GM12878 (cell line): ENCODE measurements at regions not wholly inside any gene's neighbourhood (a gene's known extent, or its start where the extent isn't known, plus 50 kb on each side); places are given as distances from the start of the nearest gene placed in this dataset.

Experiments
- ASH2L ChIP-seq: fragments of 300-600, 200-600 bp; sonication (generic); IDR thresholded peaks from 2 replicates; pipeline ENCODE4 v1.6.1; 2017; ENCODE audit warnings: low read depth, mild to moderate bottlenecking, borderline replicate concordance
- BCL11A ChIP-seq: IDR thresholded peaks from 2 replicates; pipeline ENCODE4 v1.6.1; 2011; ENCODE audit warnings: low read depth, low read length
- ESRRA ChIP-seq: IDR thresholded peaks from 2 replicates; pipeline ENCODE4 v1.6.1; 2012; ENCODE audit warnings: mild to moderate bottlenecking, low read length, improper control_type of control experiment
- FOXM1 ChIP-seq: IDR thresholded peaks from 2 replicates; pipeline ENCODE4 v1.6.1; 2012; ENCODE audit warnings: low read depth, mild to moderate bottlenecking, inconsistent platforms, low read length, moderate library complexity
- HCFC1 ChIP-seq: fragments of 150-350 bp; IDR thresholded peaks from 2 replicates; pipeline ENCODE4 v1.6.1; 2014; ENCODE audit warnings: low read length
- HDGF ChIP-seq: fragments of 450-650 bp; IDR thresholded peaks from 2 replicates; pipeline ENCODE4 v1.6.1; 2016; ENCODE audit warnings: antibody characterized with exemption
- IRF3 ChIP-seq: fragments of 450-650 bp; IDR thresholded peaks from 2 replicates; pipeline ENCODE4 v1.6.1; 2014; ENCODE audit warnings: mild to moderate bottlenecking
- NFYA ChIP-seq: IDR thresholded peaks from 2 replicates; pipeline ENCODE4 v1.6.1; 2011; ENCODE audit warnings: low read depth, mild to moderate bottlenecking, low read length, improper control_type of control experiment, borderline replicate concordance
- NR2C1 ChIP-seq: fragments of 450-650 bp; IDR thresholded peaks from 2 replicates; pipeline ENCODE4 v1.6.1; 2017; ENCODE audit warnings: antibody characterized with exemption, mild to moderate bottlenecking, moderate library complexity
- RB1 ChIP-seq: fragments of 450-650 bp; formaldehyde crosslinking; IDR thresholded peaks from 2 replicates; pipeline ENCODE4 v1.6.1; 2017; ENCODE audit warnings: mild to moderate bottlenecking, borderline replicate concordance
- SREBF1 ChIP-seq: IDR thresholded peaks from 2 replicates; pipeline ENCODE4 v1.6.1; 2012; ENCODE audit warnings: mild to moderate bottlenecking, low read length
- SUPT20H ChIP-seq: IDR thresholded peaks from 2 replicates; pipeline ENCODE4 v1.6.1; 2011; ENCODE audit warnings: low read depth, mild to moderate bottlenecking, low read length, moderate library complexity, borderline replicate concordance; ENCODE audit not compliant: control insufficient read depth
- TBL1XR1 ChIP-seq: IDR thresholded peaks from 2 replicates; pipeline ENCODE4 v1.6.1; 2012; ENCODE audit warnings: low read depth, low read length, improper control_type of control experiment
- ZNF217 ChIP-seq: fragments of 450-650 bp; IDR thresholded peaks from 2 replicates; pipeline ENCODE4 v1.6.1; 2017; ENCODE audit warnings: antibody characterized with exemption, mild to moderate bottlenecking
- ZNF24 ChIP-seq: fragments of 450-650 bp; IDR thresholded peaks from 2 replicates; pipeline ENCODE4 v1.6.1; 2017; ENCODE audit warnings: antibody characterized with exemption, mild to moderate bottlenecking
- TF ChIP-seq, protein P1 (sequence below): IDR thresholded peaks from 2 replicates; pipeline ENCODE4 v1.6.1; 2011; ENCODE audit warnings: borderline replicate concordance, low read depth, mild to moderate bottlenecking, moderate library complexity, mixed read lengths, low read length; ENCODE audit not compliant: insufficient read depth; ENCODE audit errors: extremely low read length
- TF ChIP-seq, protein P2 (sequence below): fragments of 450-650 bp; IDR thresholded peaks from 2 replicates; pipeline ENCODE4 v1.6.1; 2017; ENCODE audit warnings: antibody characterized with exemption, mild to moderate bottlenecking, moderate library complexity
- TF ChIP-seq, protein P3 (sequence below): fragments of 150-350 bp; IDR thresholded peaks from 2 replicates; pipeline ENCODE4 v1.6.1; 2014; ENCODE audit warnings: mild to moderate bottlenecking, low read depth, low read length
- TF ChIP-seq, protein P4 (sequence below): fragments of 450-650 bp; IDR thresholded peaks from 2 replicates; pipeline ENCODE4 v1.6.1; 2017; ENCODE audit warnings: mild to moderate bottlenecking

- TF ChIP-seq ASH2L (no peak), ZNF24 (no peak), HCFC1 (no peak), BCL11A (no peak), NFYA (no peak), FOXM1 (peak; percentile 35; the same call in 1 of the 2 replicates), IRF3 (no peak), RB1 (no peak), SUPT20H (no peak), ESRRA (no peak), ZNF217 (no peak), NR2C1 (no peak), HDGF (peak; percentile 37; the same call in 1 of the 2 replicates), TBL1XR1 (no peak), SREBF1 (no peak)
- TF ChIP-seq, protein P1, sequence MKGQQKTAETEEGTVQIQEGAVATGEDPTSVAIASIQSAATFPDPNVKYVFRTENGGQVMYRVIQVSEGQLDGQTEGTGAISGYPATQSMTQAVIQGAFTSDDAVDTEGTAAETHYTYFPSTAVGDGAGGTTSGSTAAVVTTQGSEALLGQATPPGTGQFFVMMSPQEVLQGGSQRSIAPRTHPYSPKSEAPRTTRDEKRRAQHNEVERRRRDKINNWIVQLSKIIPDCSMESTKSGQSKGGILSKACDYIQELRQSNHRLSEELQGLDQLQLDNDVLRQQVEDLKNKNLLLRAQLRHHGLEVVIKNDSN, result no peak
- TF ChIP-seq, protein P2, sequence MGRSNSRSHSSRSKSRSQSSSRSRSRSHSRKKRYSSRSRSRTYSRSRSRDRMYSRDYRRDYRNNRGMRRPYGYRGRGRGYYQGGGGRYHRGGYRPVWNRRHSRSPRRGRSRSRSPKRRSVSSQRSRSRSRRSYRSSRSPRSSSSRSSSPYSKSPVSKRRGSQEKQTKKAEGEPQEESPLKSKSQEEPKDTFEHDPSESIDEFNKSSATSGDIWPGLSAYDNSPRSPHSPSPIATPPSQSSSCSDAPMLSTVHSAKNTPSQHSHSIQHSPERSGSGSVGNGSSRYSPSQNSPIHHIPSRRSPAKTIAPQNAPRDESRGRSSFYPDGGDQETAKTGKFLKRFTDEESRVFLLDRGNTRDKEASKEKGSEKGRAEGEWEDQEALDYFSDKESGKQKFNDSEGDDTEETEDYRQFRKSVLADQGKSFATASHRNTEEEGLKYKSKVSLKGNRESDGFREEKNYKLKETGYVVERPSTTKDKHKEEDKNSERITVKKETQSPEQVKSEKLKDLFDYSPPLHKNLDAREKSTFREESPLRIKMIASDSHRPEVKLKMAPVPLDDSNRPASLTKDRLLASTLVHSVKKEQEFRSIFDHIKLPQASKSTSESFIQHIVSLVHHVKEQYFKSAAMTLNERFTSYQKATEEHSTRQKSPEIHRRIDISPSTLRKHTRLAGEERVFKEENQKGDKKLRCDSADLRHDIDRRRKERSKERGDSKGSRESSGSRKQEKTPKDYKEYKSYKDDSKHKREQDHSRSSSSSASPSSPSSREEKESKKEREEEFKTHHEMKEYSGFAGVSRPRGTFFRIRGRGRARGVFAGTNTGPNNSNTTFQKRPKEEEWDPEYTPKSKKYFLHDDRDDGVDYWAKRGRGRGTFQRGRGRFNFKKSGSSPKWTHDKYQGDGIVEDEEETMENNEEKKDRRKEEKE, result no peak
- TF ChIP-seq, protein P3, sequence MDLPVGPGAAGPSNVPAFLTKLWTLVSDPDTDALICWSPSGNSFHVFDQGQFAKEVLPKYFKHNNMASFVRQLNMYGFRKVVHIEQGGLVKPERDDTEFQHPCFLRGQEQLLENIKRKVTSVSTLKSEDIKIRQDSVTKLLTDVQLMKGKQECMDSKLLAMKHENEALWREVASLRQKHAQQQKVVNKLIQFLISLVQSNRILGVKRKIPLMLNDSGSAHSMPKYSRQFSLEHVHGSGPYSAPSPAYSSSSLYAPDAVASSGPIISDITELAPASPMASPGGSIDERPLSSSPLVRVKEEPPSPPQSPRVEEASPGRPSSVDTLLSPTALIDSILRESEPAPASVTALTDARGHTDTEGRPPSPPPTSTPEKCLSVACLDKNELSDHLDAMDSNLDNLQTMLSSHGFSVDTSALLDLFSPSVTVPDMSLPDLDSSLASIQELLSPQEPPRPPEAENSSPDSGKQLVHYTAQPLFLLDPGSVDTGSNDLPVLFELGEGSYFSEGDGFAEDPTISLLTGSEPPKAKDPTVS, result no peak
- TF ChIP-seq, protein P4, sequence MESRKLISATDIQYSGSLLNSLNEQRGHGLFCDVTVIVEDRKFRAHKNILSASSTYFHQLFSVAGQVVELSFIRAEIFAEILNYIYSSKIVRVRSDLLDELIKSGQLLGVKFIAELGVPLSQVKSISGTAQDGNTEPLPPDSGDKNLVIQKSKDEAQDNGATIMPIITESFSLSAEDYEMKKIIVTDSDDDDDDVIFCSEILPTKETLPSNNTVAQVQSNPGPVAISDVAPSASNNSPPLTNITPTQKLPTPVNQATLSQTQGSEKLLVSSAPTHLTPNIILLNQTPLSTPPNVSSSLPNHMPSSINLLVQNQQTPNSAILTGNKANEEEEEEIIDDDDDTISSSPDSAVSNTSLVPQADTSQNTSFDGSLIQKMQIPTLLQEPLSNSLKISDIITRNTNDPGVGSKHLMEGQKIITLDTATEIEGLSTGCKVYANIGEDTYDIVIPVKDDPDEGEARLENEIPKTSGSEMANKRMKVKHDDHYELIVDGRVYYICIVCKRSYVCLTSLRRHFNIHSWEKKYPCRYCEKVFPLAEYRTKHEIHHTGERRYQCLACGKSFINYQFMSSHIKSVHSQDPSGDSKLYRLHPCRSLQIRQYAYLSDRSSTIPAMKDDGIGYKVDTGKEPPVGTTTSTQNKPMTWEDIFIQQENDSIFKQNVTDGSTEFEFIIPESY, result no peak
These were observed 295.1 kb upstream of the PROK2 start (continued) for GRCh38 chr3:72080095-72080494.
